ENCODE measurements at regions not wholly inside any gene's neighbourhood (a gene's known extent, or its start where the extent isn't known, plus 50 kb on each side); places are given as distances from the start of the nearest gene placed in this dataset.

- TF ChIP-seq CTCF (IDR thresholded peaks at IDR 0.05), result no peak
- no peak for TF ChIP-seq POLR2AphosphoS5 (IDR thresholded peaks at IDR 0.05; ENCODE audit: insufficient read depth in 1 of 2, low read depth in 1 of 2)
- TF ChIP-seq POLR2A (IDR thresholded peaks at IDR 0.05), result no peak
Observed at GRCh38 chr20:52090035-52090434, 101.5 kb downstream of the ZFP64 start.
